Endothelial cell of umbilical vein (primary cell): ENCODE measurements at regions not wholly inside any gene's neighbourhood (a gene's known extent, or its start where the extent isn't known, plus 50 kb on each side); places are given as distances from the start of the nearest gene placed in this dataset.

ENCODE experiments used
- BruUV-seq: library from RNA; stranded (reverse); fragments of 400-500 nt; replicated peaks from 2 replicates; lab custom pipeline; 2021; lab: Mats Ljungman, UMichigan
- CTCF ChIA-PET: fragments of 300-600, 350-600 bp; sonication (Branson Sonifier 250); formaldehyde crosslinking; loops from one replicate; lab custom pipeline; 2021; ENCODE audit warnings: antibody characterized with exemption, inconsistent platforms; lab: Charles Lee
- POLR2A ChIA-PET: fragments of 300-600, 350-600 bp; sonication (Branson Sonifier 250); formaldehyde crosslinking; loops from one replicate; lab custom pipeline; 2021; ENCODE audit warnings: antibody characterized with exemption, inconsistent platforms; lab: Charles Lee
- DNase-seq: peaks from one replicate; pipeline ENCODE4 v3.0.0-alpha.2; 2011; ENCODE audit warnings: low read depth, low spot score
- FAIRE-seq: peaks from 2 replicates; lab custom pipeline; 2011; peaks lifted over from hg19 to GRCh38; lab: Jason Lieb, UNC
- H2AFZ ChIP-seq: 2 replicates; pipeline ENCODE4 v1.6.0; 2012; ENCODE audit warnings: low read depth, low read length, control low read depth, inconsistent platforms
- H3K27ac ChIP-seq: 2 replicates; pipeline ENCODE4 v1.5.1; 2011; ENCODE audit warnings: low read depth, mild to moderate bottlenecking, control low read depth, low read length, moderate library complexity; ENCODE audit not compliant: insufficient read depth
- H3K27me3 ChIP-seq, 2 experiments: 2 replicates each; pipeline versions ENCODE4 v1.6.0 to v1.6.1; 2011; ENCODE audit warnings: low read length in 2 of 2, mixed read lengths in 1 of 2; ENCODE audit not compliant: control insufficient read depth in 2 of 2, insufficient read depth in 2 of 2
- H3K36me3 ChIP-seq, 2 experiments: 2 replicates in 1 of 2; 3 replicates in 1 of 2; pipeline ENCODE4 v1.5.1; 2011; ENCODE audit warnings: low read length in 2 of 2, mild to moderate bottlenecking in 1 of 2, moderate library complexity in 1 of 2; ENCODE audit not compliant: control insufficient read depth in 2 of 2, insufficient read depth in 2 of 2; ENCODE audit errors: extremely low read depth in 1 of 2
- H3K4me1 ChIP-seq: 3 replicates; pipeline ENCODE4 v1.5.1; 2011; ENCODE audit warnings: mild to moderate bottlenecking, low read length; ENCODE audit not compliant: control insufficient read depth, insufficient read depth; ENCODE audit errors: extremely low read depth
- H3K4me2 ChIP-seq: 2 replicates; pipeline ENCODE4 v1.6.1; 2011; ENCODE audit warnings: low read length, control low read depth, mixed read lengths; ENCODE audit not compliant: insufficient read depth
- H3K4me3 ChIP-seq, 3 experiments: fragments of 200-600 bp in 1 of 3; sonication (generic), shearing (Covaris generic) in 1 of 3; replicated peaks in 1 of 3; 2 replicates each; pipeline ENCODE4 v1.5.1; 2011 to 2016; ENCODE audit warnings: control low read depth in 3 of 3, low read length in 3 of 3, mild to moderate bottlenecking in 2 of 3, inconsistent platforms in 1 of 3, low read depth in 1 of 3, moderate library complexity in 1 of 3; ENCODE audit not compliant: insufficient read depth in 1 of 3
- H3K79me2 ChIP-seq: 2 replicates; pipeline ENCODE4 v1.6.0; 2012; ENCODE audit warnings: low read length, inconsistent platforms; ENCODE audit not compliant: control insufficient read depth, insufficient read depth
- H3K9ac ChIP-seq: replicated peaks from 2 replicates; pipeline ENCODE3; 2011; ENCODE audit warnings: low read length, control low read depth; ENCODE audit not compliant: insufficient read depth; ENCODE audit errors: extremely low read depth
- H3K9me1 ChIP-seq: replicated peaks from 3 replicates; pipeline ENCODE4 v1.6.0; 2011; ENCODE audit warnings: mild to moderate bottlenecking, low read length; ENCODE audit not compliant: control insufficient read depth, insufficient read depth; ENCODE audit errors: extremely low read depth
- H3K9me3 ChIP-seq: replicated peaks from 2 replicates; pipeline ENCODE4 v1.5.1; 2012; ENCODE audit warnings: low read length, inconsistent platforms; ENCODE audit not compliant: control insufficient read depth, insufficient read depth
- H4K20me1 ChIP-seq: replicated peaks from 2 replicates; pipeline ENCODE3; 2011; ENCODE audit warnings: mild to moderate bottlenecking, low read length; ENCODE audit not compliant: control insufficient read depth, insufficient read depth; ENCODE audit errors: extremely low read depth
- EZH2 ChIP-seq: IDR thresholded peaks from 2 replicates; pipeline ENCODE4 v1.6.1; 2012; ENCODE audit warnings: borderline replicate concordance, low read depth, mild to moderate bottlenecking, moderate library complexity, low read length, inconsistent platforms; ENCODE audit not compliant: severe bottlenecking
- FOS ChIP-seq: IDR thresholded peaks from 2 replicates; pipeline ENCODE4 v1.6.1; 2011; ENCODE audit warnings: mild to moderate bottlenecking, low read length, moderate library complexity, borderline replicate concordance; ENCODE audit not compliant: insufficient read depth
- GATA2 ChIP-seq: IDR thresholded peaks from 2 replicates; pipeline ENCODE4 v1.7.0; 2011; ENCODE audit warnings: low read depth, mild to moderate bottlenecking, moderate library complexity, mixed read lengths, low read length; ENCODE audit not compliant: insufficient read length, insufficient read depth
- JUN ChIP-seq: IDR thresholded peaks from 2 replicates; pipeline ENCODE4 v1.6.1; 2011; ENCODE audit warnings: borderline replicate concordance, low read depth; ENCODE audit not compliant: insufficient read length, insufficient read depth
- MYC ChIP-seq: IDR thresholded peaks from one replicate; pipeline ENCODE4 v1.6.1; 2011; ENCODE audit warnings: mild to moderate bottlenecking, low read depth, low read length
- POLR2A ChIP-seq: IDR thresholded peaks from 2 replicates; pipeline ENCODE4 v1.6.1; 2012; ENCODE audit warnings: low read depth, mild to moderate bottlenecking, control low read depth, low read length
- POLR2AphosphoS5 ChIP-seq: IDR thresholded peaks from 2 replicates; pipeline ENCODE4 v1.6.1; 2012; ENCODE audit warnings: low read depth, mild to moderate bottlenecking, control low read depth, low read length, moderate library complexity; ENCODE audit not compliant: insufficient read depth
- dilution Hi-C: fragments of 300-500 bp; cut with MboI; formaldehyde crosslinking; loops from one replicate; pipeline ENCODE4 v1.15.0; 2019; ENCODE audit warnings: low sequenced_read_pairs; ENCODE audit not compliant: extremely low pct_ligation_motif_present
- intact Hi-C: fragments of 100-400 bp; cut with micrococcal nuclease; formaldehyde crosslinking; loops from one replicate; pipeline ENCODE4 v1.10.0; 2022
- TF ChIP-seq, protein P1 (sequence below), 2 donors: IDR thresholded peaks; 1 replicate in 1 of 2; 2 replicates in 1 of 2; pipeline ENCODE4 v1.5.1; 2011; ENCODE audit warnings: low read length in 2 of 2, mild to moderate bottlenecking in 2 of 2, moderate library complexity in 2 of 2, control low read depth in 1 of 2, inconsistent platforms in 1 of 2, low read depth in 1 of 2; ENCODE audit not compliant: insufficient read depth in 1 of 2; ENCODE audit errors: extremely low read depth in 1 of 2
- TF ChIP-seq, protein P2 (sequence below): IDR thresholded peaks from 2 replicates; pipeline ENCODE4 v1.6.1; 2011; ENCODE audit not compliant: insufficient read depth, insufficient read length

DNA sequence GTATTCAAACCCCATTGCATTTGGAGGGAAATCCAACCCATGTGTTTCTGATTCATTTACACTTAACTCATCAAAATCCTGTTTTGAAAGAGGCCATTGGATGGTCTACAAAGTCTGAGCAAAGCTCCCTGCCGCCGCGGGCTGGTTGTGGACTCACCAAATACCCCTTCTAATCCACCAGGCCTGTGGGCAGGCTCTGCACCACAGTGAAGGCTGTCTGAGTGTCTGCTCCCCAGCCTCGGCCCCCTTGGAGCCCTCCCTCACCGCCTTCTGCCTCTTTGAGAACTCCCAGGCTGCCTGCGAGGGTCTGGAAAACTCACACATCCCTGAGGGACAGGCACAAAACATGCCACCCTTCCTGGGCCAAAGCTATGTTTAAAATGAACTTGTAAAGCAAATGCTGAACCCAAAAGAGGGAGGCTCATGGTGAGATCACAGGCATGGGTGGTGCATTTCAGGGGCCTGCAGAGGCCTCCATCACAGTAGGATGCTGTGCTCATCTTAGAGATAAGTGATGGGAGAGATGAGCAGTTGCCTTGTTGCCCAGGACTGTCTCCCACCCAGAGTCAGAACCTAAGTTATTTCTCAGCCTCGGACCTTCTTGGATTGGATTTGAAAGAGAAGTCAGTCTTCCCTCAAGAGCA, 225.0 kb downstream of the CYP26B1 start:
- Histone ChIP-seq H3K79me2 (no peaks in the 10 kb centered on the region), H3K4me2 (no peak overlapping the region), H3K9me1 (no peaks in the 10 kb centered on the region), H2AFZ (no peak overlapping the region), H3K27ac (no peak overlapping the region), H3K36me3 (no peaks in the 10 kb centered on the region), H3K4me1 (no peaks in the 10 kb centered on the region), H3K9ac (no peak overlapping the region), H3K4me3 (no peak overlapping the region), H4K20me1 (no peaks in the 10 kb centered on the region), H3K27me3 (peaks cover 3 to 8% of the 10 kb centered on the region in 2 experiments), H3K9me3 (no peaks in the 10 kb centered on the region)
- BruUV-seq = no TSS peak
- ChIA-PET CTCF (interaction anchor here (1.0 to 7.6 kb wide), 14 partner anchors 13 to 823 kb away, joined by 3 to 174 read pairs (median 12); partner anchors contain the start of gene CYP26B1), POLR2A (no interaction called here)
- dilution Hi-C loops (no loop called here), intact Hi-C loops (no loop called here)
- TF ChIP-seq, protein P1, sequence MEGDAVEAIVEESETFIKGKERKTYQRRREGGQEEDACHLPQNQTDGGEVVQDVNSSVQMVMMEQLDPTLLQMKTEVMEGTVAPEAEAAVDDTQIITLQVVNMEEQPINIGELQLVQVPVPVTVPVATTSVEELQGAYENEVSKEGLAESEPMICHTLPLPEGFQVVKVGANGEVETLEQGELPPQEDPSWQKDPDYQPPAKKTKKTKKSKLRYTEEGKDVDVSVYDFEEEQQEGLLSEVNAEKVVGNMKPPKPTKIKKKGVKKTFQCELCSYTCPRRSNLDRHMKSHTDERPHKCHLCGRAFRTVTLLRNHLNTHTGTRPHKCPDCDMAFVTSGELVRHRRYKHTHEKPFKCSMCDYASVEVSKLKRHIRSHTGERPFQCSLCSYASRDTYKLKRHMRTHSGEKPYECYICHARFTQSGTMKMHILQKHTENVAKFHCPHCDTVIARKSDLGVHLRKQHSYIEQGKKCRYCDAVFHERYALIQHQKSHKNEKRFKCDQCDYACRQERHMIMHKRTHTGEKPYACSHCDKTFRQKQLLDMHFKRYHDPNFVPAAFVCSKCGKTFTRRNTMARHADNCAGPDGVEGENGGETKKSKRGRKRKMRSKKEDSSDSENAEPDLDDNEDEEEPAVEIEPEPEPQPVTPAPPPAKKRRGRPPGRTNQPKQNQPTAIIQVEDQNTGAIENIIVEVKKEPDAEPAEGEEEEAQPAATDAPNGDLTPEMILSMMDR (IDR thresholded peaks at IDR 0.05; ENCODE audit: extremely low read depth in 1 of 2, insufficient read depth in 1 of 2, low read depth in 1 of 2, low read length in 2 of 2) = no peak
- TF ChIP-seq FOS (no peak), EZH2 (no peak), GATA2 (no peak), POLR2AphosphoS5 (no peak), JUN (no peak), MYC (no peak), POLR2A (no peak)
- TF ChIP-seq, protein P2, sequence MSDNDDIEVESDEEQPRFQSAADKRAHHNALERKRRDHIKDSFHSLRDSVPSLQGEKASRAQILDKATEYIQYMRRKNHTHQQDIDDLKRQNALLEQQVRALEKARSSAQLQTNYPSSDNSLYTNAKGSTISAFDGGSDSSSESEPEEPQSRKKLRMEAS = no peak
- no peak for DNase-seq
- no peak for FAIRE-seq
